Neuronal stem cell (in vitro differentiated cells): ENCODE measurements at regions not wholly inside any gene's neighbourhood (a gene's known extent, or its start where the extent isn't known, plus 50 kb on each side); places are given as distances from the start of the nearest gene placed in this dataset.

ENCODE experiments used
- DNase-seq: peaks from one replicate; pipeline ENCODE4 v3.0.0-alpha.2; 2013; ENCODE audit warnings: low spot score
- H2AFZ ChIP-seq: one replicate; pipeline ENCODE4 v1.6.1; 2013; ENCODE audit warnings: mild to moderate bottlenecking, low read length, inconsistent platforms
- H2AK5ac ChIP-seq: 2 replicates; pipeline ENCODE4 v1.6.1; 2013; ENCODE audit warnings: low read depth, mild to moderate bottlenecking, inconsistent platforms, low read length, moderate library complexity, mixed read lengths
- H2BK120ac ChIP-seq: 2 replicates; pipeline ENCODE4 v1.6.1; 2013; ENCODE audit warnings: low read depth, mild to moderate bottlenecking, inconsistent platforms, low read length, moderate library complexity, mixed read lengths
- H2BK12ac ChIP-seq: one replicate; pipeline ENCODE4 v1.6.1; 2013; ENCODE audit warnings: low read length, inconsistent platforms
- H2BK15ac ChIP-seq: 2 replicates; pipeline ENCODE4 v1.6.1; 2013; ENCODE audit warnings: mild to moderate bottlenecking, low read length, inconsistent platforms, mixed read lengths
- H2BK5ac ChIP-seq: one replicate; pipeline ENCODE4 v1.6.1; 2013; ENCODE audit warnings: inconsistent platforms, mild to moderate bottlenecking, low read length, moderate library complexity
- H3K14ac ChIP-seq: one replicate; pipeline ENCODE4 v1.6.1; 2013; ENCODE audit warnings: low read length, inconsistent platforms
- H3K18ac ChIP-seq: 2 replicates; pipeline ENCODE4 v1.6.1; 2013; ENCODE audit warnings: low read length, inconsistent platforms
- H3K23ac ChIP-seq: 2 replicates; pipeline ENCODE4 v1.6.1; 2013; ENCODE audit warnings: low read depth, mild to moderate bottlenecking, mixed read lengths, low read length, inconsistent platforms; ENCODE audit not compliant: poor library complexity
- H3K27ac ChIP-seq: replicated peaks from 3 replicates; pipeline ENCODE4 v1.5.1; 2013; ENCODE audit warnings: low read length, inconsistent platforms
- H3K27me3 ChIP-seq, 3 experiments: 2 replicates each; pipeline ENCODE4 v1.6.1; 2013; ENCODE audit warnings: low read length in 3 of 3, mild to moderate bottlenecking in 2 of 3, inconsistent platforms in 1 of 3, low read depth in 1 of 3, mixed read lengths in 1 of 3, moderate library complexity in 1 of 3; ENCODE audit not compliant: control insufficient read depth in 3 of 3, insufficient read depth in 3 of 3
- H3K36me3 ChIP-seq, 2 donors: replicated peaks in 1 of 2; 2 replicates each; pipeline ENCODE4 v1.6.1; 2013; ENCODE audit warnings: low read length in 2 of 2; ENCODE audit not compliant: control insufficient read depth in 2 of 2, insufficient read depth in 2 of 2
- H3K4ac ChIP-seq: 2 replicates; pipeline ENCODE4 v1.6.1; 2013; ENCODE audit warnings: inconsistent platforms, mild to moderate bottlenecking, low read length, moderate library complexity
- H3K4me1 ChIP-seq, 2 donors: 1 replicate in 1 of 2; 2 replicates in 1 of 2; pipeline ENCODE4 v1.6.1; 2013; ENCODE audit warnings: low read length in 2 of 2, low read depth in 1 of 2; ENCODE audit not compliant: control insufficient read depth in 2 of 2, insufficient read depth in 1 of 2
- H3K4me2 ChIP-seq: one replicate; pipeline ENCODE4 v1.6.1; 2013; ENCODE audit warnings: mild to moderate bottlenecking, low read length, inconsistent platforms; ENCODE audit not compliant: insufficient read depth, poor library complexity, severe bottlenecking
- H3K4me3 ChIP-seq, 2 donors: 2 replicates each; pipeline ENCODE4 v1.5.1; 2013; ENCODE audit warnings: low read length in 2 of 2, mild to moderate bottlenecking in 2 of 2, inconsistent platforms in 1 of 2, moderate library complexity in 1 of 2
- H3K79me1 ChIP-seq: one replicate; pipeline ENCODE4 v1.6.1; 2013; ENCODE audit warnings: low read depth, mild to moderate bottlenecking, inconsistent platforms, low read length, moderate library complexity
- H3K9ac ChIP-seq: one replicate; pipeline ENCODE4 v1.6.1; 2013; ENCODE audit warnings: mild to moderate bottlenecking, low read depth, low read length, inconsistent platforms; ENCODE audit not compliant: poor library complexity
- H3K9me3 ChIP-seq, 2 donors: replicated peaks in 1 of 2; 2 replicates each; pipeline versions ENCODE3 to v1.6.1; 2013; ENCODE audit warnings: low read length in 2 of 2, mild to moderate bottlenecking in 2 of 2, inconsistent platforms in 1 of 2, low read depth in 1 of 2, mixed read lengths in 1 of 2, moderate library complexity in 1 of 2; ENCODE audit not compliant: control insufficient read depth in 2 of 2, insufficient read depth in 1 of 2
- H4K8ac ChIP-seq: one replicate; pipeline ENCODE4 v1.6.1; 2013; ENCODE audit warnings: low read depth, mild to moderate bottlenecking, inconsistent platforms, low read length, moderate library complexity
- H4K91ac ChIP-seq: one replicate; pipeline ENCODE4 v1.6.1; 2013; ENCODE audit warnings: low read length, low read depth, mild to moderate bottlenecking, inconsistent platforms; ENCODE audit not compliant: poor library complexity
- WGBS, 2 donors: extraction: QIAGEN DNeasy Blood & Tissue Kit; methylation state at CpG; one replicate each; pipeline ENCODE4 v1.1.7; 2013; ENCODE audit warnings: missing lambda C conversion rate in 2 of 2, mixed read lengths in 1 of 2; ENCODE audit not compliant: insufficient read length in 2 of 2, insufficient replicate concordance in 1 of 2; ENCODE audit errors: extremely low coverage in 2 of 2; 5-methylcytosine and 5-hydroxymethylcytosine counted together

GRCh38 chr3:8197384-8197783 is 304.2 kb upstream of the LMCD1 start:
- no peaks in the 10 kb centered on the region for H3K9me3 ChIP-seq
- H2BK12ac ChIP-seq = no peak overlapping the region
- H2BK120ac ChIP-seq = no peak overlapping the region
- H3K27ac ChIP-seq = no peak overlapping the region
- H2AFZ ChIP-seq = no peak overlapping the region
- no peaks in the 10 kb centered on the region for H3K79me1 ChIP-seq
- no peak overlapping the region for H3K4ac ChIP-seq
- no peak for DNase-seq
- H2BK5ac ChIP-seq = no peak overlapping the region
- H3K36me3 ChIP-seq = no peaks in the 10 kb centered on the region
- H2BK15ac ChIP-seq = no peak overlapping the region
- H4K8ac ChIP-seq = no peak overlapping the region
- no peak overlapping the region for H3K23ac ChIP-seq
- no peak overlapping the region for H3K4me3 ChIP-seq
- H3K9ac ChIP-seq = no peak overlapping the region
- WGBS, 2 donors = no CpG with 5 or more reads among the region's 2 CpGs
- peaks cover 0 to 3% of the 10 kb centered on the region in 2 donors for H3K4me1 ChIP-seq
- H2AK5ac ChIP-seq = no peak overlapping the region
- no peak overlapping the region for H3K14ac ChIP-seq
- no peak overlapping the region for H4K91ac ChIP-seq
- H3K4me2 ChIP-seq = no peak overlapping the region
- H3K18ac ChIP-seq = no peak overlapping the region
- H3K27me3 ChIP-seq = no peaks in the 10 kb centered on the region

DNA sequence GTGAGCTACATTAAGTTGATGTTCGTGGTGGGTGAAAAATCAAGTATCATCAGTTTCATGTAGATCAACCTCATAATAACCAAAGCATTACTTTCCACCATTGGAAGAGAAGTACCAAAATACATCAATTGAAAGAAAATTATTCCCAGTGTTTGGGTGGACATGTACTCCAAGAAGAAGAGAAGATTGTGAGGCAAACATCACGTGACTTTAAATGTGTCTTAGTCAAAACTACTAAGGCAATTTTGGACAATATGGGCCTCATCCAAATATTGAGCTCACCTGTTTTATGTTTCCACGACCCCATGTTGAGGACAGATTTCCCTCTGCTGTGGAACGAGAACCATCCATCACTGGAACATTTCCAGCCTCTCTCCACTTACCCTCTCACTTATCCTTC is 303.0 kb upstream of the LMCD1 start:
- no CpG with 5 or more reads among the region's 4 CpGs for WGBS, 2 donors
- Histone ChIP-seq H3K9ac (no peak overlapping the region), H3K79me1 (no peaks in the 10 kb centered on the region), H2AFZ (no peak overlapping the region), H3K27ac (no peak overlapping the region), H3K23ac (no peak overlapping the region), H4K91ac (no peak overlapping the region), H3K4me2 (no peak overlapping the region), H2BK120ac (no peak overlapping the region), H3K9me3 (no peaks in the 10 kb centered on the region), H2BK12ac (no peak overlapping the region), H2BK15ac (no peak overlapping the region), H3K4ac (no peak overlapping the region), H3K27me3 (no peaks in the 10 kb centered on the region), H3K36me3 (no peaks in the 10 kb centered on the region), H3K4me3 (no peak overlapping the region), H2AK5ac (no peak overlapping the region), H2BK5ac (no peak overlapping the region), H3K4me1 (peaks cover 0 to 3% of the 10 kb centered on the region in 2 donors), H3K14ac (no peak overlapping the region), H4K8ac (no peak overlapping the region), H3K18ac (no peak overlapping the region)
- no peak for DNase-seq

DNA sequence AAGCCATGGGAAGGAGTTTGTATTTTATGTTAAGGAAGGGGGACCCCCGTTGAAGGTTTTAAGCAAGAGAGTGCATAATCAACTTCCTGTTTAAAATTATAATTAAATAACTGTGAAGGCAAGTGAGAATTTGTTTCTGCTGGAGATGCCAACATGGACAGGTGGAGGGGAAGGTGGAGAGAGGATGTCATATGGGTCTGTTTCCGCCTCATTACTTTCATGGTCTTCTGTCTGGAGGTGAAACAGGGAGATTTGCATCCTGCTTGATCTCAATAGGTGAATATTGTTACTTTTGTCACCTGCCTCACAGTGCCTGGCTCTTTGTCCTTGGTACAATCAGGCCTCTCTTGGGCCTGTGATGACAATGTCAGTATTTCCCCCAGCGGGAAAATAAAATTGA is 300.6 kb upstream of the LMCD1 start:
- no peak overlapping the region for H4K91ac ChIP-seq

GRCh38 chr3:8201886-8202285 is 299.7 kb upstream of the LMCD1 start:
- no peak overlapping the region for H2BK12ac ChIP-seq
- WGBS, 2 donors = no CpG with 5 or more reads among the region's 4 CpGs
- H3K18ac ChIP-seq = no peak overlapping the region
- H3K79me1 ChIP-seq = no peaks in the 10 kb centered on the region
- peaks cover 0 to 3% of the 10 kb centered on the region in 2 donors for H3K4me1 ChIP-seq
- H3K27ac ChIP-seq = no peak overlapping the region
- H4K8ac ChIP-seq = no peak overlapping the region
- no peak overlapping the region for H4K91ac ChIP-seq
- H2AK5ac ChIP-seq = no peak overlapping the region
- H3K36me3 ChIP-seq = no peaks in the 10 kb centered on the region
- no peak overlapping the region for H3K4me2 ChIP-seq
- no peaks in the 10 kb centered on the region for H3K27me3 ChIP-seq
- peak; percentile 4 for DNase-seq
- H3K4me3 ChIP-seq = no peak overlapping the region
- no peak overlapping the region for H2BK120ac ChIP-seq
- H3K9ac ChIP-seq = no peak overlapping the region
- H2BK15ac ChIP-seq = no peak overlapping the region
- no peak overlapping the region for H3K23ac ChIP-seq
- H3K4ac ChIP-seq = no peak overlapping the region
- no peak overlapping the region for H3K14ac ChIP-seq
- no peaks in the 10 kb centered on the region for H3K9me3 ChIP-seq
- H2AFZ ChIP-seq = no peak overlapping the region
- no peak overlapping the region for H2BK5ac ChIP-seq

More for the DNA sequence above, 300.6 kb upstream of the LMCD1 start:
- whole genome bisulfite sequencing, 2 donors = no CpG with 5 or more reads among the region's 3 CpGs
- Histone ChIP-seq H3K4me2 (no peak overlapping the region), H3K4me1 (peaks cover 0 to 3% of the 10 kb centered on the region in 2 donors), H2BK15ac (no peak overlapping the region), H2BK120ac (no peak overlapping the region), H3K14ac (no peak overlapping the region), H2BK5ac (no peak overlapping the region), H2BK12ac (no peak overlapping the region), H3K18ac (no peak overlapping the region), H3K9ac (no peak overlapping the region), H3K27me3 (no peaks in the 10 kb centered on the region), H4K8ac (no peak overlapping the region), H3K4ac (no peak overlapping the region), H3K79me1 (no peaks in the 10 kb centered on the region), H3K23ac (no peak overlapping the region), H2AK5ac (no peak overlapping the region), H3K27ac (no peak overlapping the region), H2AFZ (no peak overlapping the region), H3K9me3 (no peaks in the 10 kb centered on the region), H3K4me3 (no peak overlapping the region), H3K36me3 (no peaks in the 10 kb centered on the region)
- no peak for DNase-seq
